GM12878 (cell line): ENCODE measurements at regions not wholly inside any gene's neighbourhood (a gene's known extent, or its start where the extent isn't known, plus 50 kb on each side); places are given as distances from the start of the nearest gene placed in this dataset.

Source experiments
- ATAC-seq: fragments of 200-7000 bp; cut with Tn5 transposase; 3 replicates; pipeline ENCODE4 v1.9.1; 2020; ENCODE audit warnings: mild to moderate bottlenecking, moderate library complexity
- BruUV-seq: library from RNA; stranded (reverse); fragments of 400-500 nt; replicated peaks from 2 replicates; lab custom pipeline; 2021; lab: Mats Ljungman, UMichigan
- CTCF ChIA-PET: fragments of 300-600 bp; sonication (Branson Sonifier 250); formaldehyde crosslinking; extraction: SDS; loops from one replicate; lab custom pipeline; 2021; ENCODE audit warnings: inconsistent platforms; lab: Yijun Ruan, JAX
- POLR2A ChIA-PET: fragments of 350-600 bp; formaldehyde crosslinking; extraction: SDS; loops from one replicate; lab custom pipeline; 2021; ENCODE audit warnings: inconsistent platforms; lab: Charles Lee
- RAD21 ChIA-PET: fragments of 300-600 bp; sonication (Branson Sonifier 250); formaldehyde crosslinking; loops from one replicate; lab custom pipeline; 2023; ENCODE audit warnings: antibody characterized with exemption; ENCODE audit not compliant: unreplicated experiment; lab: Charles Lee
- SMC1A ChIA-PET: fragments of 300-600 bp; sonication (Branson Sonifier 250); formaldehyde crosslinking; loops from one replicate; lab custom pipeline; 2023; ENCODE audit not compliant: unreplicated experiment, uncharacterized antibody; lab: Charles Lee
- DNase-seq: peaks from one replicate; pipeline ENCODE4 v3.0.0-alpha.2; 2011; ENCODE audit warnings: low read depth, low spot score
- FAIRE-seq: peaks from 3 replicates; lab custom pipeline; 2011; peaks lifted over from hg19 to GRCh38; lab: Jason Lieb, UNC
- H2AFZ ChIP-seq: 2 replicates; pipeline ENCODE4 v1.6.0; 2011; ENCODE audit warnings: low read depth, low read length, control low read depth; ENCODE audit not compliant: control insufficient read depth
- H3K27ac ChIP-seq: 2 replicates; pipeline ENCODE4 v1.5.1; 2011; ENCODE audit warnings: control low read depth; ENCODE audit not compliant: control insufficient read depth, insufficient read depth
- H3K27me3 ChIP-seq, 2 experiments: replicated peaks in 1 of 2; 2 replicates each; pipeline versions ENCODE4 v1.6.0 to v1.6.1; 2011; ENCODE audit warnings: low read length in 1 of 2; ENCODE audit not compliant: control insufficient read depth in 2 of 2, insufficient read depth in 2 of 2
- H3K36me3 ChIP-seq, 2 experiments: 2 replicates each; pipeline ENCODE4 v1.5.1; 2011; ENCODE audit warnings: low read length in 1 of 2; ENCODE audit not compliant: control insufficient read depth in 2 of 2, insufficient read depth in 2 of 2
- H3K4me1 ChIP-seq: 2 replicates; pipeline ENCODE4 v1.6.1; 2011; ENCODE audit warnings: mild to moderate bottlenecking, low read length, moderate library complexity, mixed read lengths; ENCODE audit not compliant: control insufficient read depth, insufficient read depth
- H3K4me2 ChIP-seq: 2 replicates; pipeline ENCODE4 v1.6.0; 2011; ENCODE audit warnings: control low read depth; ENCODE audit not compliant: control insufficient read depth, insufficient read depth
- H3K4me3 ChIP-seq: fragments of 200-600 bp; sonication (generic); 2 replicates; pipeline ENCODE4 v1.5.1; 2016
- H3K79me2 ChIP-seq: 2 replicates; pipeline ENCODE4 v1.6.0; 2011; ENCODE audit warnings: low read length; ENCODE audit not compliant: control insufficient read depth, insufficient read depth
- H3K9ac ChIP-seq: 2 replicates; pipeline ENCODE4 v1.8.0; 2011; ENCODE audit warnings: low read length, control low read depth, mixed read lengths; ENCODE audit not compliant: control insufficient read depth, insufficient read depth
- H3K9me3 ChIP-seq: replicated peaks from 3 replicates; pipeline ENCODE4 v1.5.1; 2011; ENCODE audit warnings: mild to moderate bottlenecking, low read length; ENCODE audit not compliant: control insufficient read depth, insufficient read depth
- H4K20me1 ChIP-seq: 2 replicates; pipeline ENCODE4 v1.6.0; 2011; ENCODE audit not compliant: control insufficient read depth, insufficient read depth
- ATF7 ChIP-seq: fragments of 450-650 bp; IDR thresholded peaks from 2 replicates; pipeline ENCODE4 v1.6.1; 2016; ENCODE audit warnings: low read depth, mild to moderate bottlenecking
- BMI1 ChIP-seq: fragments of 450-650 bp; IDR thresholded peaks from 2 replicates; pipeline ENCODE4 v1.6.1; 2016; ENCODE audit warnings: mild to moderate bottlenecking, moderate library complexity, borderline replicate concordance
- HDAC6 ChIP-seq: fragments of 200-600 bp; sonication (generic); IDR thresholded peaks from one replicate; pipeline ENCODE4 v1.8.0; 2017; ENCODE audit warnings: antibody characterized with exemption; ENCODE audit not compliant: unreplicated experiment
- KAT2A ChIP-seq: conservative IDR thresholded peaks from 2 replicates; pipeline ENCODE4 v1.6.1; 2011; ENCODE audit warnings: low read depth, low read length; ENCODE audit not compliant: control insufficient read depth
- PBX3 ChIP-seq: IDR thresholded peaks from 2 replicates; pipeline ENCODE4 v1.6.1; 2011; ENCODE audit warnings: mild to moderate bottlenecking, low read depth, low read length, moderate library complexity; ENCODE audit not compliant: insufficient replicate concordance
- POLR2A ChIP-seq: IDR thresholded peaks from 2 replicates; pipeline ENCODE4 v1.6.1; 2011; ENCODE audit warnings: low read depth, mild to moderate bottlenecking, low read length
- RAD21 ChIP-seq: IDR thresholded peaks from 2 replicates; pipeline ENCODE4 v1.6.1; 2011; ENCODE audit warnings: mild to moderate bottlenecking, low read depth, low read length, moderate library complexity; ENCODE audit not compliant: insufficient read depth
- RUNX3 ChIP-seq: IDR thresholded peaks from 2 replicates; pipeline ENCODE4 v1.6.1; 2012; ENCODE audit warnings: low read length, inconsistent platforms
- ZBTB33 ChIP-seq: fragments of 450-650 bp; IDR thresholded peaks from 2 replicates; pipeline ENCODE4 v1.6.1; 2017; ENCODE audit warnings: mild to moderate bottlenecking
- WGBS: methylation state at CpG from one replicate; pipeline ENCODE4 v1.1.6; 2016; ENCODE audit warnings: low lambda C conversion rate; ENCODE audit not compliant: insufficient replicate concordance, insufficient coverage; ENCODE audit errors: missing lambda C conversion rate; 5-methylcytosine and 5-hydroxymethylcytosine counted together
- in situ Hi-C: fragments of 300-500 bp; cut with MboI; formaldehyde crosslinking; loops from 9 replicates; pipeline ENCODE4 v1.14.3; 2018; ENCODE audit warnings: mixed read lengths
- intact Hi-C: fragments of 100-400 bp; cut with micrococcal nuclease; formaldehyde crosslinking; loops from one replicate; pipeline ENCODE4 v1.14.2; 2022; ENCODE audit not compliant: unreplicated experiment

- Histone ChIP-seq H3K4me1 (no peaks in the 10 kb centered on the region), H3K9ac (no peak overlapping the region)
- POLR2A ChIA-PET, result no interaction called here
- TF ChIP-seq POLR2A (no peak), HDAC6 (no peak), KAT2A (no peak), RAD21 (no peak), ATF7 (no peak), RUNX3 (no peak), ZBTB33 (no peak), PBX3 (no peak), BMI1 (no peak)
- TF ChIP-seq, all 136 proteins: peak for 0
- Histone ChIP-seq H3K27ac (no peak overlapping the region), H3K9me3 (no peaks in the 10 kb centered on the region), H4K20me1 (no peaks in the 10 kb centered on the region), H3K4me2 (no peak overlapping the region), H3K4me3 (no peak overlapping the region), H3K36me3 (no peaks in the 10 kb centered on the region), H3K79me2 (no peaks in the 10 kb centered on the region), H3K27me3 (no peaks in the 10 kb centered on the region), H2AFZ (no peak overlapping the region)
- WGBS, result 0% methylated on average over 1 of the region's 1 CpG
- intact Hi-C loops (no loop called here), in situ Hi-C loops (no loop called here)
- no TSS peak for BruUV-seq
- DNase-seq (no peak), ATAC-seq (no peak), FAIRE-seq (no peak)
- ChIA-PET SMC1A (interaction anchor here (1.3 to 1.4 kb wide), 2 partner anchors 11 to 26 kb away, joined by 4 read pairs; no protein-coding TSS in a partner anchor), CTCF (interaction anchor here (1.2 to 1.7 kb wide), 3 partner anchors 19 to 24 kb away, joined by 3 to 5 read pairs (median 4); no protein-coding TSS in a partner anchor), RAD21 (no interaction called here)
Observed at GRCh38 chr1:40929155-40929554, 50.3 kb upstream of the CTPS1 start.
